IMR-90 (cell line): ENCODE measurements at regions not wholly inside any gene's neighbourhood (a gene's known extent, or its start where the extent isn't known, plus 50 kb on each side); places are given as distances from the start of the nearest gene placed in this dataset.
A peak's percentile ranks its signal among the peaks of the same experiment; 100 is the strongest.

ENCODE experiments used
- ATAC-seq: fragments of 200-7000 bp; cut with Tn5 transposase; 2 replicates; pipeline ENCODE4 v1.9.1; 2020; ENCODE audit warnings: low read depth, mild to moderate bottlenecking, moderate library complexity
- BruUV-seq: library from RNA; stranded (reverse); fragments of 400-500 nt; replicated peaks from 2 replicates; lab custom pipeline; 2021; lab: Mats Ljungman, UMichigan
- CTCF ChIA-PET: fragments of 300-600 bp; formaldehyde crosslinking; extraction: SDS; loops from one replicate; lab custom pipeline; 2021; ENCODE audit warnings: antibody characterized with exemption; lab: Yijun Ruan, JAX
- POLR2A ChIA-PET: fragments of 300-600 bp; sonication (Branson Sonifier 250); formaldehyde crosslinking; loops from one replicate; lab custom pipeline; 2022; ENCODE audit warnings: antibody characterized with exemption; ENCODE audit not compliant: unreplicated experiment; lab: Charles Lee
- DNase-seq: peaks from one replicate; pipeline ENCODE4 v3.0.0; 2013
- H2AFZ ChIP-seq: replicated peaks from 2 replicates; pipeline ENCODE3; 2013; ENCODE audit warnings: low read length, mild to moderate bottlenecking; ENCODE audit not compliant: poor library complexity
- H2AK5ac ChIP-seq: 2 replicates; pipeline ENCODE4 v1.6.1; 2013; ENCODE audit warnings: low read depth, low read length, inconsistent platforms
- H2AK9ac ChIP-seq: replicated peaks from 2 replicates; pipeline ENCODE3; 2013; ENCODE audit warnings: mild to moderate bottlenecking, low read depth, low read length, moderate library complexity; ENCODE audit not compliant: poor library complexity
- H2BK120ac ChIP-seq: 2 replicates; pipeline ENCODE4 v1.6.1; 2013; ENCODE audit warnings: low read depth, low read length, inconsistent platforms
- H2BK15ac ChIP-seq: 3 replicates; pipeline ENCODE4 v1.6.1; 2013; ENCODE audit warnings: low read depth, low read length, inconsistent platforms
- H2BK20ac ChIP-seq: 2 replicates; pipeline ENCODE4 v1.6.1; 2013; ENCODE audit warnings: low read depth, mild to moderate bottlenecking, inconsistent platforms, low read length, moderate library complexity
- H2BK5ac ChIP-seq: 2 replicates; pipeline ENCODE4 v1.6.1; 2013; ENCODE audit warnings: mild to moderate bottlenecking, low read depth, low read length, inconsistent platforms; ENCODE audit not compliant: poor library complexity, severe bottlenecking
- H3K14ac ChIP-seq: replicated peaks from 2 replicates; pipeline ENCODE4 v1.6.1; 2013; ENCODE audit warnings: low read depth, low read length, inconsistent platforms
- H3K18ac ChIP-seq: 2 replicates; pipeline ENCODE4 v1.6.1; 2013; ENCODE audit warnings: low read depth, low read length, control low read depth
- H3K23ac ChIP-seq: 2 replicates; pipeline ENCODE4 v1.6.1; 2013; ENCODE audit warnings: low read depth, low read length, inconsistent platforms
- H3K27ac ChIP-seq: 2 replicates; pipeline ENCODE4 v1.5.1; 2013; ENCODE audit warnings: mild to moderate bottlenecking, control low read depth, low read length; ENCODE audit not compliant: insufficient read depth
- H3K27me3 ChIP-seq: 2 replicates; pipeline ENCODE4 v1.6.1; 2013; ENCODE audit warnings: low read length; ENCODE audit not compliant: control insufficient read depth, insufficient read depth
- H3K36me3 ChIP-seq: 2 replicates; pipeline ENCODE4 v1.6.1; 2013; ENCODE audit warnings: low read length, mixed read lengths; ENCODE audit not compliant: control insufficient read depth, insufficient read depth
- H3K4ac ChIP-seq: 2 replicates; pipeline ENCODE4 v1.6.1; 2013; ENCODE audit warnings: low read depth, low read length, inconsistent platforms
- H3K4me1 ChIP-seq: 2 replicates; pipeline ENCODE4 v1.6.1; 2013; ENCODE audit warnings: low read length, mixed read lengths; ENCODE audit not compliant: control insufficient read depth, insufficient read depth
- H3K4me2 ChIP-seq: 2 replicates; pipeline ENCODE4 v1.6.1; 2013; ENCODE audit warnings: low read depth, mild to moderate bottlenecking, control low read depth, low read length, moderate library complexity
- H3K4me3 ChIP-seq: 2 replicates; pipeline ENCODE4 v1.5.1; 2013; ENCODE audit warnings: low read depth, mild to moderate bottlenecking, control low read depth, low read length, moderate library complexity; ENCODE audit not compliant: insufficient read depth
- H3K56ac ChIP-seq: 2 replicates; pipeline ENCODE4 v1.6.1; 2013; ENCODE audit warnings: low read length, inconsistent platforms; ENCODE audit not compliant: insufficient read depth; ENCODE audit errors: extremely low read depth
- H3K79me1 ChIP-seq, 2 experiments: 2 replicates each; pipeline ENCODE4 v1.6.1; 2013; ENCODE audit warnings: low read length in 2 of 2, inconsistent platforms in 1 of 2, low read depth in 1 of 2
- H3K9ac ChIP-seq: 2 replicates; pipeline ENCODE4 v1.6.1; 2013; ENCODE audit warnings: low read depth, low read length, control low read depth
- H3K9me1 ChIP-seq: 2 replicates; pipeline ENCODE4 v1.6.1; 2013; ENCODE audit warnings: low read length, inconsistent platforms; ENCODE audit not compliant: insufficient read depth
- H3K9me3 ChIP-seq: 2 replicates; pipeline ENCODE4 v1.6.1; 2013; ENCODE audit warnings: low read length; ENCODE audit not compliant: control insufficient read depth, insufficient read depth
- H4K20me1 ChIP-seq: 2 replicates; pipeline ENCODE4 v1.6.1; 2013; ENCODE audit warnings: low read length, inconsistent platforms; ENCODE audit not compliant: insufficient read depth
- H4K5ac ChIP-seq: 2 replicates; pipeline ENCODE4 v1.6.1; 2013; ENCODE audit warnings: mild to moderate bottlenecking, low read depth, low read length, control low read depth
- H4K8ac ChIP-seq, 2 experiments: 2 replicates each; pipeline ENCODE4 v1.6.1; 2013; ENCODE audit warnings: low read depth in 2 of 2, low read length in 2 of 2, control low read depth in 1 of 2, inconsistent platforms in 1 of 2
- H4K91ac ChIP-seq: 2 replicates; pipeline ENCODE4 v1.6.1; 2013; ENCODE audit warnings: low read depth, low read length, inconsistent platforms; ENCODE audit not compliant: insufficient read depth
- FOS ChIP-seq: fragments of 150-350 bp; IDR thresholded peaks from 2 replicates; pipeline ENCODE4 v1.6.1; 2016; ENCODE audit warnings: low read depth, low read length
- MXI1 ChIP-seq: IDR thresholded peaks from 2 replicates; pipeline ENCODE4 v1.6.1; 2012; ENCODE audit warnings: low read depth, mild to moderate bottlenecking, low read length, moderate library complexity, borderline replicate concordance
- WGBS, 2 experiments: methylation state at CpG; one replicate each; pipeline versions ENCODE4 v1.1.5 to v1.1.7; 2013; ENCODE audit warnings: missing lambda C conversion rate in 2 of 2; ENCODE audit not compliant: insufficient read length in 1 of 2; ENCODE audit errors: extremely low coverage in 2 of 2; 5-methylcytosine and 5-hydroxymethylcytosine counted together
- dilution Hi-C: fragments of 300-500 bp; cut with HindIII; formaldehyde crosslinking; loops from one replicate; pipeline ENCODE4 v1.14.3; 2018; ENCODE audit warnings: low sequenced_read_pairs; ENCODE audit not compliant: unreplicated experiment
- in situ Hi-C: fragments of 300-500 bp; cut with MboI; formaldehyde crosslinking; loops from 3 replicates; pipeline ENCODE4 v1.14.3; 2019; ENCODE audit warnings: low sequenced_read_pairs, inconsistent platforms, mixed read lengths
- intact Hi-C: fragments of 100-400 bp; cut with micrococcal nuclease; formaldehyde crosslinking; loops from 2 replicates; pipeline ENCODE4 v1.10.0; 2022

DNA sequence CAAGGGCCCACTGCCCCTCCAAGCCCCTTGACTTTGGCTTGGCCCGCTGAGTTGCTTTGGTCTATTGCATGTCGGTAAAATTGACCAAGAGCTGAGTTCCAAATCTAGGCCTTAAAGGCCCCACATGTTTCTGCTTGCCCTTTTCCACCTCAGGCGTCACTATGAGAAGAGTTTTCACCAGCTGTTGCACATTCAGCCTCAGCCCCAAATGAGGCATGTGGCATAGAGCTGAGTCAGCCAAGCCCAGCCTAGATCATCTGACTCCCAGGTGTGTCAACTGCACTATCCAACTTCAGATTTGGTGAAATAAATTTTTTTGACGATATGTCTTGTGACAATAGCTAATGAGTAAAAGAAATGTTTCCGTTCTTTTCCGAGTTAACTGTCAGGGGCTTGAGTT lies 424.5 kb upstream of the FAM47C start:
- Histone ChIP-seq H3K18ac (no peak overlapping the region), H3K79me1 (no peaks in the 10 kb centered on the region), H3K14ac (no peak overlapping the region), H3K27ac (no peak overlapping the region), H2BK15ac (no peak overlapping the region), H3K4me3 (no peak overlapping the region), H4K8ac (no peak overlapping the region), H4K20me1 (no peaks in the 10 kb centered on the region), H2AK9ac (no peak overlapping the region), H3K4me1 (no peaks in the 10 kb centered on the region), H2BK5ac (no peak overlapping the region), H3K9ac (no peak overlapping the region), H3K4ac (no peak overlapping the region), H2BK20ac (no peak overlapping the region), H3K9me1 (no peaks in the 10 kb centered on the region), H2AK5ac (no peak overlapping the region), H3K9me3 (no peaks in the 10 kb centered on the region), H2BK120ac (no peak overlapping the region), H2AFZ (peak overlapping the region; percentile 21), H3K36me3 (no peaks in the 10 kb centered on the region), H3K23ac (no peak overlapping the region), H3K4me2 (no peak overlapping the region), H4K5ac (no peak overlapping the region), H3K56ac (no peak overlapping the region), H3K27me3 (no peaks in the 10 kb centered on the region), H4K91ac (no peak overlapping the region)
- intact Hi-C loops (no loop called here), in situ Hi-C loops (no loop called here), dilution Hi-C loops (no loop called here)
- ATAC-seq (no peak), DNase-seq (no peak)
- POLR2A ChIA-PET = no interaction called here
- CTCF ChIA-PET = no interaction called here
- WGBS, 2 experiments = 100% methylated on average over 1 of the region's 6 CpGs; no CpG with 5 or more reads in 1 of the 2 experiments
- BruUV-seq = no TSS peak
- TF ChIP-seq MXI1 (no peak), FOS (no peak)
